ENCODE measurements at regions not wholly inside any gene's neighbourhood (a gene's known extent, or its start where the extent isn't known, plus 50 kb on each side); places are given as distances from the start of the nearest gene placed in this dataset.
"Not testable (repeated sequence)": the region's sequence is repeated elsewhere in the genome, so short reads cannot be mapped to it uniquely, and the experiment has no call there.

GRCh38 chr5:91638010-91638409 lies 254.9 kb upstream of the ARRDC3 start:
- ATAC-seq (no peak), DNase-seq (ENCODE audit: missing footprints) (no peak)
- intact Hi-C loops (cut with DNase I), result no loop called here

GRCh38 chr5:91635950-91636734 lies 253.0 kb upstream of the ARRDC3 start:
- intact Hi-C loops (cut with DNase I), result no loop called here
- DNase-seq (ENCODE audit: missing footprints) (no peak), ATAC-seq (no peak)

DNA sequence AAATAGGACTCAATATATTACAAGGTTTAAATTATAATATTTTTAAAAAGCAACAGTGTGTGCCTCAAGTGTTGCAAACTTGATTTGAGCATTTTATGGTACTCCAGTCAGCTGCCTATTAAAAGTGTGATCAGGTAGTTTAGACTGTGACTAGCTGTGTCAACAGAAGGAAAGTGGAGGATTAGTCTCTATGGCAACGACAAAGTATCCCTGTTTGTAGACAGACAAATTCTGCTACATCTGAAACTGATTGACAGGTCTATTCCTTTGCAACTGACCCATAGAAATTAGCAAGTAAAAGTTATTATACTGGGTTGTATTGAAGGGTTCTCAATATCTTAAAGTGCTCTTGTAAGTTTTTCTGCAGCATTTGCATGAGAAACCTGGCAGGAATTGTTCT lies 249.8 kb upstream of the ARRDC3 start:
- intact Hi-C loops (cut with DNase I), result no loop called here

DNA sequence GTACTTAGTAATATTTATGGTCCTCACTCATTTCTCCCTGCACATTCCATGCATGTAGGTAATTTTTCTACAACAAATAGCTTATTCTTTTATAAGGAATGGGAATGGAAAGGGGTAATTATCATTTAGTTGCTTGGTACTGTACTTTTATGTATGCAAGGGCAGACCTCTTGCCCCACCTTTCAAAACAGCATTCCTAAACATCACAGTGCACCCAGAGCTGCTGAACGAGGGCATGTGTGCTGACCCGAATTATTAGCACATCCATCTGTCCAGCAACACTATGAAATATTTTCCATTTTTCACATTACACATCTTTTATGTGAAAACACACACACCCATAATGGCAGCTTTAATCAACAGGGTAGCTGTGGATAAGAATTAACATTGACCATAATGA lies 228.6 kb upstream of the ARRDC3 start:
- ATAC-seq (no peak), DNase-seq (ENCODE audit: missing footprints) (no peak)
- intact Hi-C loops (cut with DNase I), result no loop called here

More for the DNA sequence above, 249.8 kb upstream of the ARRDC3 start:
- no peak for DNase-seq (ENCODE audit: missing footprints)
- no peak for ATAC-seq

DNA sequence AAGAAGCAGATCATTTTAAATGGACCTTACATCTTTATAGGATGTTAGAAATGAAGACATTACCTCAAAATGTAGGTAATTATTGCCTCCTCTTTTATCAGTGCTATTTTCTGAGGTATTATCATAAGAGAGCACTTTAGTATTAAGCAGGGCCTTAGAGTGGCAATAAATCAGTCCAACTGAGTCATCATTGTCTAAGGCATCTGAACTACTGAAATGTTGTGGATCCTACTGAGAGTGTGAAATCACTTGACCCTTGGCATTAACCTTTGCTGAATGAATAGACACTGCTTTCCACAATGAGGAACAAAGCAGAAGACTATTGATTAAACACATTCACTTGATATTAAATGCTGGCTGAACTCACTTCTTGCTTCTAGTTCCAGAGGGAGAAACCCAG lies 224.6 kb upstream of the ARRDC3 start:
- no peak for DNase-seq (ENCODE audit: missing footprints)
- no peak for ATAC-seq
- intact Hi-C loops (cut with DNase I), result no loop called here

DNA sequence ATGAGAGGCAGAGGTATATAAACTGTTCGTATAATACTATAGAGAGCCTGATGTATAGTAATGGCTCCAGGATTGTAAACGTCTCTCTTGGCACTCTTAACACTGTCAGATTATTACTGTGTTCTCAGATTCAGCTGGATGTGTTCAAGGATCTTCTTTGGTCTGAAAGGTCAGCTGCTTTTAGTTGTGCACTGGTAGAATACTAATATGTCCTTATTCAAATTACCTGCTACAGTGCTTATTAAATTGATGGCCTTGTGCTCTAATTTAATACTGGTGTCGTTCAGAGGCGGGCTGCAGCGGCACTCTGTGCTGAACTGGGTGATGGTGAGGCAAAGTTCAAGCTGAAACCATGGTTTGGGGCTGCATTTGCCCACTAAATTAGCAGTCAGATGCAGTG lies 216.7 kb upstream of the ARRDC3 start:
- no peak for DNase-seq (ENCODE audit: missing footprints)
- intact Hi-C loops (cut with DNase I), result no loop called here

DNA sequence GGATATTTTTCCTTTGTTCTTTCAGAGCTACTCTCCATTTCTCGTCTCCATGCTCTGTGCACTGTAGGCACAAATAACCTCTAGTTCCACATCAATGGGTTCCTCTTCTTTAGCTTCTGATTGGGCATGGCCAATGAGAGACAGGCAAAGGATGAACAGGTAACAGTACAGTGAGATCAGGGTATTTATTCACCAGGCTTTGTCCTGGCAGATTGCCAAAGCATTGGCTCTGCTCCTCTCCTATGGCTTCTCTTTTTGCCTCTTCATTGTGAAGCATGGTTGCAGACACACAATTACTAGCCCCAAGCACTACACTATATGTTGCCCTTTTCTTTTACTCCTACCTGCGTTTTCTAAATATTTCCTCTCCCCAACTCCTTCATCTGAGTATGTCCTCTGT lies 215.1 kb upstream of the ARRDC3 start:
- DNase-seq (ENCODE audit: missing footprints), result no peak
- no peak for ATAC-seq
- intact Hi-C loops (cut with DNase I), result no loop called here

More for the DNA sequence above, 216.7 kb upstream of the ARRDC3 start:
- ATAC-seq, result no peak

- no peak for DNase-seq (ENCODE audit: missing footprints)
- ATAC-seq, result no peak
- intact Hi-C loops (cut with DNase I), result no loop called here
Measured at GRCh38 chr5:91595424-91595823, 212.3 kb upstream of the ARRDC3 start.

- intact Hi-C loops (cut with DNase I), result no loop called here
- no peak for ATAC-seq
- no peak for DNase-seq (ENCODE audit: missing footprints)
Measured at GRCh38 chr5:91591076-91591475, 208.0 kb upstream of the ARRDC3 start.

GRCh38 chr5:91586232-91586631 lies 203.1 kb upstream of the ARRDC3 start:
- DNase-seq (ENCODE audit: missing footprints) (no peak), ATAC-seq (no peak)
- intact Hi-C loops (cut with DNase I), result no loop called here

- intact Hi-C loops (cut with DNase I), result no loop called here
Measured at GRCh38 chr5:91584352-91584751, 201.2 kb upstream of the ARRDC3 start.

GRCh38 chr5:91566012-91566411 lies 182.9 kb upstream of the ARRDC3 start:
- ATAC-seq; intact Hi-C loops (cut with DNase I); DNase-seq (ENCODE audit: missing footprints): not testable (repeated sequence)

More at GRCh38 chr5:91584352-91584751, 201.2 kb upstream of the ARRDC3 start:
- ATAC-seq (no peak), DNase-seq (ENCODE audit: missing footprints) (no peak)

DNA sequence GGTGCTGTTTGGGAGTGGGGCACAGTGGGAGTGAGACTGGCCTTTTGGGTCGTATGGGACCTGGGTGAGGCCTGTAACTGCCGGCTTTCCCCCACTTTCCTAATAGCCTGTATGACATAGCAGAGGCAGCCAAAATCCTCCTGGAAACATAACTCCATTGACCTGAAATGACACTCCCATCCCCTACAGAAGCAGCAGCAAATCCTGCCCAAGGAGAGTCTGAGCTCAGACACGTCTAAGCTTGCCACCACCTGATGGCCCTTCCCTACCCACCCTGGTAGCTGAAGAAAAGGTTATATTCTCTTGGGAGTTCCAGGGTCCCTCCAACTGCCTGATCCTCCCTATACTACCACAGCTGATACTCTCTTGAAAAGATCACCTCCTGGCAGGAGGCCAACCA lies 179.8 kb upstream of the ARRDC3 start:
- DNase-seq (ENCODE audit: missing footprints) (no peak), ATAC-seq (no peak)
- intact Hi-C loops (cut with DNase I), result no loop called here

DNA sequence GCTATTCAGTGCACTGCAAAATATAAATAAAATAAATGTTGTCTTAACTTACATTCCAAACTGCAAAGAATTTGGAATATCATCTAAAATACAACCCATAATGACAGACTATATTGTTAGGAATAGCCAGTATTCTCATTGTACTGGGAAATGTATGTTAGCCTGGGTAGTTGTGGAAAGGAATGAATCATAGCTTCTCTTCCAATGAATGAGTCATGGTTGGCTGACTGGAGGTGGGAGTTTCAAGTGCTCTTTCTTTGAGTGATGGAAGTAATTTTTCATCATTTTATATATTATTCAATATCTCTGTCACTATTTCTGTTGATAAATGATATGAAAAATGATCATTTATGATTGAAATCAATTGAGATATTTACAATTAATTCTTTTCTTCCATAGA lies 158.6 kb upstream of the ARRDC3 start:
- intact Hi-C loops (cut with DNase I), result no loop called here
- DNase-seq (ENCODE audit: missing footprints) (no peak), ATAC-seq (no peak)

GRCh38 chr5:91538179-91538578 lies 155.1 kb upstream of the ARRDC3 start:
- intact Hi-C loops (cut with DNase I), result no loop called here
- ATAC-seq (no peak), DNase-seq (ENCODE audit: missing footprints) (no peak)

DNA sequence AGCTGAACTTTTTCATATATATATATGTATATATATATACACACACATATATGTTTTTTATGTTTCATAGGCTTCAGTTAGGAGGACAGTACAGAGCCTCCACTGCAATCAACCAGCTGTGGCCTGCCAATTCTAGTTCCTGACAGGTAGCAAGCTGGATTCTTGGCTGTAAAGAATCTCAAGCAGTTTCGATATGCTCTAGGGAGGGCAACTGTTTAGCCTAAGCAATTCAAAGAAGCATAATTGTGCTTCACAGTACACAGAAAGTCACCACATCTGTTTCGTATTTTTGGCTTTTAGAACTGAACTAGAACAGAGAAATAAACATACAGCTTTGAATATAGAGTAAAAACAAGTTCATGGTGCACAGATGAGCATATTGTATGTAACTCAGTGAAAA lies 152.4 kb upstream of the ARRDC3 start:
- intact Hi-C loops (cut with DNase I), result no loop called here
- no peak for ATAC-seq

GRCh38 chr5:91534332-91534731 lies 151.2 kb upstream of the ARRDC3 start:
- ATAC-seq (no peak), DNase-seq (ENCODE audit: missing footprints) (no peak)
- intact Hi-C loops (cut with DNase I), result no loop called here

More for the DNA sequence above, 152.4 kb upstream of the ARRDC3 start:
- DNase-seq (ENCODE audit: missing footprints), result no peak

GRCh38 chr5:91532779-91533178 lies 149.7 kb upstream of the ARRDC3 start:
- DNase-seq (ENCODE audit: missing footprints) (no peak), ATAC-seq (no peak)
- intact Hi-C loops (cut with DNase I), result no loop called here

- no peak for ATAC-seq
- intact Hi-C loops (cut with DNase I), result no loop called here
- no peak for DNase-seq (ENCODE audit: missing footprints)
Measured at GRCh38 chr5:91532281-91532680, 149.2 kb upstream of the ARRDC3 start.

- DNase-seq (ENCODE audit: missing footprints), result no peak
- intact Hi-C loops (cut with DNase I), result no loop called here
- ATAC-seq, result no peak
Measured at GRCh38 chr5:91528831-91529230, 145.7 kb upstream of the ARRDC3 start.

- intact Hi-C loops (cut with DNase I), result no loop called here
- DNase-seq (ENCODE audit: missing footprints) (no peak), ATAC-seq (no peak)
Measured at GRCh38 chr5:91521785-91522184, 138.7 kb upstream of the ARRDC3 start.

All from Right ventricle myocardium inferior (tissue), 1 donor.